ENCODE measurements at regions not wholly inside any gene's neighbourhood (a gene's known extent, or its start where the extent isn't known, plus 50 kb on each side); places are given as distances from the start of the nearest gene placed in this dataset.
"Not testable (repeated sequence)": the region's sequence is repeated elsewhere in the genome, so short reads cannot be mapped to it uniquely, and the experiment has no call there.

DNA sequence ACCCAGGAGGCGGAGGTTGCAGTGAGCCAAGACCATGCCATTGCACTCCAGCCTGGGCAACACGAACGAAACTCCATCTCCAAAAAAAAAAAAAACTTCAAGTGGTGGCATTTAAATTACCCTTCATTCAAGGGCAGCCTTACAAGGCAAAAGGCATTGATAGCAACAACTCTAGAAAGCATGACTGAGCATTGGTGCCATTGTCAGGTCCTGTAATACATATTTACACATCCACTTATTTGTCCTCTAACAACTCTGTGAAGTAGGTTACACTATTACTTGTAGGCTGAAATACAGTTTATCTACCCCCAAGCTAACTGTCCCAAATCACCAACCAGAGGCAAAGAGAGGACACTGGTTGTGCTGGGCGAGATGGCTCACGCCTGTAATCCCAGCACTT is 52.7 kb upstream of the LARP1 start:
- no peak overlapping the region for H2AFZ ChIP-seq (ENCODE audit: low read depth, low read length)
- H3K27me3 ChIP-seq (ENCODE audit: low read depth, low read length), result no peaks in the 10 kb centered on the region
- no peak overlapping the region for H3K9ac ChIP-seq (ENCODE audit: low read length)
- H4K20me1 ChIP-seq (ENCODE audit: insufficient read depth, low read length), result no peaks in the 10 kb centered on the region
- H3K4me1 ChIP-seq (ENCODE audit: low read length), result no peaks in the 10 kb centered on the region
- H3K4me2 ChIP-seq (ENCODE audit: low read length), result no peak overlapping the region
- no peak overlapping the region for H3K4me3 ChIP-seq (ENCODE audit: low read length)
- no peak overlapping the region for H3K27ac ChIP-seq (ENCODE audit: low read length)
- no peaks in the 10 kb centered on the region for H3K9me3 ChIP-seq (ENCODE audit: insufficient read depth, low read length)
- H3K36me3 ChIP-seq (replicated peaks; ENCODE audit: low read depth, low read length), result no peaks in the 10 kb centered on the region
- H3K79me2 ChIP-seq (ENCODE audit: low read length), result no peaks in the 10 kb centered on the region
- TF ChIP-seq EZH2phosphoT487 (IDR thresholded peaks at IDR 0.05; ENCODE audit: low read depth), result no peak
- no peak for TF ChIP-seq CTCF (IDR thresholded peaks at IDR 0.05; ENCODE audit: low read depth, low read length)

DNA sequence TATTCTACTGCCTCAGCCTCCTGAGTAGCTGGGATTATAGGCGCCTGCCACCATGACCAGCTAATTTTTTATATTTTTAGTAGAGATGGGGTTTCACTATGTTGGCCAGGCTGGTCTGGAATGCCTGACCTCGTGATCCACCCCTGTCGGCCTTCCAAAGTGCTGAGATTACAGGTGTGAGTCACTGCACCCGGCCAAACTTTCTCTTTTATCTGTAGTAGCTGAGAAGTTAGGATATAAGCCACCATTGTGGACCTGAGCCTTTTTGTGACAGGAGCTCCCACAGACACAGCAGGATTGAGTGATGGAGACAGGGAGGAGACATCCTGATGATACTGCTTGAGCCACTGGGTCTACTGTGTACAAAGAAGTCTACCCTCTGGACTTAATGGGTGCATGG is 53.5 kb upstream of the LARP1 start:
- H3K36me3 ChIP-seq (replicated peaks; ENCODE audit: low read depth, low read length); H3K27ac ChIP-seq (ENCODE audit: low read length); H3K4me1 ChIP-seq (ENCODE audit: low read length); H2AFZ ChIP-seq (ENCODE audit: low read depth, low read length); H3K4me2 ChIP-seq (ENCODE audit: low read length); H3K9me3 ChIP-seq (ENCODE audit: insufficient read depth, low read length); H4K20me1 ChIP-seq (ENCODE audit: insufficient read depth, low read length); H3K9ac ChIP-seq (ENCODE audit: low read length); H3K79me2 ChIP-seq (ENCODE audit: low read length); H3K4me3 ChIP-seq (ENCODE audit: low read length); H3K27me3 ChIP-seq (ENCODE audit: low read depth, low read length): not testable (repeated sequence)

GRCh38 chr5:154701181-154701580 is 54.0 kb upstream of the LARP1 start:
- Histone ChIP-seq H3K36me3 (replicated peaks; ENCODE audit: low read depth, low read length) (no peaks in the 10 kb centered on the region), H2AFZ (ENCODE audit: low read depth, low read length) (no peak overlapping the region), H3K4me2 (ENCODE audit: low read length) (no peak overlapping the region), H4K20me1 (ENCODE audit: insufficient read depth, low read length) (no peaks in the 10 kb centered on the region), H3K9me3 (ENCODE audit: insufficient read depth, low read length) (no peaks in the 10 kb centered on the region), H3K9ac (ENCODE audit: low read length) (no peak overlapping the region), H3K27ac (ENCODE audit: low read length) (no peak overlapping the region), H3K79me2 (ENCODE audit: low read length) (no peaks in the 10 kb centered on the region), H3K27me3 (ENCODE audit: low read depth, low read length) (no peaks in the 10 kb centered on the region), H3K4me3 (ENCODE audit: low read length) (no peak overlapping the region), H3K4me1 (ENCODE audit: low read length) (no peaks in the 10 kb centered on the region)
- TF ChIP-seq CTCF (IDR thresholded peaks at IDR 0.05; ENCODE audit: low read depth, low read length) (no peak), EZH2phosphoT487 (IDR thresholded peaks at IDR 0.05; ENCODE audit: low read depth) (no peak)

GRCh38 chr5:154700289-154700928 is 54.8 kb upstream of the LARP1 start:
- not testable (repeated sequence) for H4K20me1 ChIP-seq (ENCODE audit: insufficient read depth, low read length); H3K9me3 ChIP-seq (ENCODE audit: insufficient read depth, low read length); H3K27ac ChIP-seq (ENCODE audit: low read length); H3K79me2 ChIP-seq (ENCODE audit: low read length); H3K27me3 ChIP-seq (ENCODE audit: low read depth, low read length); H3K4me3 ChIP-seq (ENCODE audit: low read length); H3K4me2 ChIP-seq (ENCODE audit: low read length); H3K4me1 ChIP-seq (ENCODE audit: low read length); H3K36me3 ChIP-seq (replicated peaks; ENCODE audit: low read depth, low read length); H2AFZ ChIP-seq (ENCODE audit: low read depth, low read length); H3K9ac ChIP-seq (ENCODE audit: low read length)

DNA sequence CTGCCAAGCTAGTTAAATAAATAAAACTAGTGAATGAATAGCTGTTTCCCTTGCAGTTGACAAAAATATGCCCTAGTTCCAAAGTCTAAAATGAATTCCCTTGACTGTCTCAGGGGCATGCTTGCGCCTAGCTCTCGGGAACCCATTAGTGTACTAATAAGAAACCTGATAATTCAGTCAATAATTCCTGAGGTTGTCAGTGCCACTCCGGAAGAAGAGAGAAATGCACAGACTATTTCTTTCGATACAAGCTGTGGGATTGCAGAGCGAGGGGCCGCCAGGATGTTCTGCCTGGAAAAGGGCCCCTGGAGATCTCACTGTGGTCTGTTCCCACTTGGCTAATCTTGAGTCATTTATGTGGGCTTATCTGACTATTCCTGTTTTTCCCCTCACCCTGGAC is 56.4 kb upstream of the LARP1 start:
- H3K27ac ChIP-seq (ENCODE audit: low read length), result no peak overlapping the region
- no peak overlapping the region for H2AFZ ChIP-seq (ENCODE audit: low read depth, low read length)
- TF ChIP-seq CTCF (IDR thresholded peaks at IDR 0.05; ENCODE audit: low read depth, low read length) (no peak), EZH2phosphoT487 (IDR thresholded peaks at IDR 0.05; ENCODE audit: low read depth) (no peak)
- no peaks in the 10 kb centered on the region for H3K36me3 ChIP-seq (replicated peaks; ENCODE audit: low read depth, low read length)
- H3K4me3 ChIP-seq (ENCODE audit: low read length), result no peak overlapping the region
- H3K9me3 ChIP-seq (ENCODE audit: insufficient read depth, low read length), result no peaks in the 10 kb centered on the region
- H3K9ac ChIP-seq (ENCODE audit: low read length), result no peak overlapping the region
- H3K27me3 ChIP-seq (ENCODE audit: low read depth, low read length), result no peaks in the 10 kb centered on the region
- no peaks in the 10 kb centered on the region for H3K4me1 ChIP-seq (ENCODE audit: low read length)
- H3K4me2 ChIP-seq (ENCODE audit: low read length), result no peak overlapping the region
- no peaks in the 10 kb centered on the region for H3K79me2 ChIP-seq (ENCODE audit: low read length)
- no peaks in the 10 kb centered on the region for H4K20me1 ChIP-seq (ENCODE audit: insufficient read depth, low read length)

All from OCI-LY3 (cell line).